GM12873 (cell line): ENCODE measurements at regions not wholly inside any gene's neighbourhood (a gene's known extent, or its start where the extent isn't known, plus 50 kb on each side); places are given as distances from the start of the nearest gene placed in this dataset.

Experiments used
- TF ChIP-seq, protein P1 (sequence below): IDR thresholded peaks from 2 replicates; pipeline ENCODE4 v1.5.1; 2012; ENCODE audit warnings: low read depth, mild to moderate bottlenecking, moderate library complexity, low read length, control low read depth; ENCODE audit not compliant: insufficient read depth; ENCODE audit errors: missing control alignments

DNA sequence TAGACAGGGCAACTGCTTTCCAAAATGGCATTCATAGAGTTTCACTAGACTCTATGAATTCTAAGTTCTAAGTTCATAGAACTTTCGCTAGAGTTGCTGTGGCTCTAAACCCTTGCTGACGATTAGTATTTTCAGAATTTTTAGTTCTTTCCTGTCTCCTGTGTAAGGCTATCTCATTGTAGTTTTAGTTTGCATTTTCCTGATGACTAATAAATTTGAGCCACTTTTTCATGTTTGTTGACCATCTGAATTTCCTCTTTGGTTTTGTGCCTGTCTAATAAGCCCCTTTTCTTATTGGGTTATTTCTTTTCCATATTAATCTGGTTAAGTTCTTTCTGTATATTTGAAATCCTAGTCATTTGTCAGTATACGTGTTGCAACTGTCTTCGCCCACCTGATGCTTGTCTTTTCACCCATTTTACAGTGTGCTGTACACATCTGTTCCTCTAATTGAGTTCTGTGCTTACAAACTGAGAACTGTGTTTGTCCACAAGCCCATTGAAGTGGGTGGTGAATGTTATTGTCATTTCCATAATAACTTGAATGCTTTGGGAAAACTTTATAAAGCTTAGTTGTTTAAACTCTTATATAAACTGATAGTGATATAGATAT is 177.7 kb upstream of the CDYL start:
- TF ChIP-seq, protein P1, sequence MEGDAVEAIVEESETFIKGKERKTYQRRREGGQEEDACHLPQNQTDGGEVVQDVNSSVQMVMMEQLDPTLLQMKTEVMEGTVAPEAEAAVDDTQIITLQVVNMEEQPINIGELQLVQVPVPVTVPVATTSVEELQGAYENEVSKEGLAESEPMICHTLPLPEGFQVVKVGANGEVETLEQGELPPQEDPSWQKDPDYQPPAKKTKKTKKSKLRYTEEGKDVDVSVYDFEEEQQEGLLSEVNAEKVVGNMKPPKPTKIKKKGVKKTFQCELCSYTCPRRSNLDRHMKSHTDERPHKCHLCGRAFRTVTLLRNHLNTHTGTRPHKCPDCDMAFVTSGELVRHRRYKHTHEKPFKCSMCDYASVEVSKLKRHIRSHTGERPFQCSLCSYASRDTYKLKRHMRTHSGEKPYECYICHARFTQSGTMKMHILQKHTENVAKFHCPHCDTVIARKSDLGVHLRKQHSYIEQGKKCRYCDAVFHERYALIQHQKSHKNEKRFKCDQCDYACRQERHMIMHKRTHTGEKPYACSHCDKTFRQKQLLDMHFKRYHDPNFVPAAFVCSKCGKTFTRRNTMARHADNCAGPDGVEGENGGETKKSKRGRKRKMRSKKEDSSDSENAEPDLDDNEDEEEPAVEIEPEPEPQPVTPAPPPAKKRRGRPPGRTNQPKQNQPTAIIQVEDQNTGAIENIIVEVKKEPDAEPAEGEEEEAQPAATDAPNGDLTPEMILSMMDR: no peak

DNA sequence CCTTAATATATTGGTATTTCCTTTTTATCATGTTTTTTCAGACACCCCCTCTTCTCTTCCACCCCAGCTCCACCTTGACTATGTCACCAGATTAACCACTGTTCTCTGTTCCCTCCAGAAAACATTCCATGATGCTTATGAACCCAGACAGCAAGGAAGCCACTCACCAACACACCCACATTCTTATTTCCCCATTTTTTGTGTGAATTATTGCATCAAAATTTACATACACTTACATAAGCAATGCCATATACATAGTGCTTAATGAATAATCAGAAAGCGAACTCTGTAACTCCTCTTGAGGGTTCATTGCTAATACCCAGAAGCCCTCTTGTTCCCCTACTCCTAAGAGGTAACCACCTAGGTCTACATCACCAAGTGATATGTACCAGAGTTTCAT is 182.3 kb upstream of the CDYL start:
- TF ChIP-seq, protein P1: no peak

DNA sequence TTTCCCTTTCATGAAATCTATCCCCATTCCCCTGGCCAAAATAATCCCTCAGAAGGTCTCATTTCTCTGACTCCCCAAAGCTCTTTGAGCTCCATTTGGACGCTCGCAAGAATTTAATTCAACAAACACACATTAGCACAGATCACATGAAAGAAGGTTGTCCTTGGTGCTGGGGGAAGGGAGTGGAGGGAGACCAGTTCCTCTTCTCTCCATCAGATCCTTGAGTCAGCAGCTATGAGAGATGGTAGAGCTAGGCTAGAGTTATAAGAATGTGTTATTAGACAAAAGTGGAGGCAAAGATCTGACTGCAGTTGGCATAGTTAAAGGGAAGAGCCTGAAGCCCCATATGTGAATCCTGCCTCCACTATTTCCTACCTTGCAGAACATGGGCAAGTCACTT is 184.2 kb upstream of the CDYL start:
- TF ChIP-seq, protein P1: no peak

DNA sequence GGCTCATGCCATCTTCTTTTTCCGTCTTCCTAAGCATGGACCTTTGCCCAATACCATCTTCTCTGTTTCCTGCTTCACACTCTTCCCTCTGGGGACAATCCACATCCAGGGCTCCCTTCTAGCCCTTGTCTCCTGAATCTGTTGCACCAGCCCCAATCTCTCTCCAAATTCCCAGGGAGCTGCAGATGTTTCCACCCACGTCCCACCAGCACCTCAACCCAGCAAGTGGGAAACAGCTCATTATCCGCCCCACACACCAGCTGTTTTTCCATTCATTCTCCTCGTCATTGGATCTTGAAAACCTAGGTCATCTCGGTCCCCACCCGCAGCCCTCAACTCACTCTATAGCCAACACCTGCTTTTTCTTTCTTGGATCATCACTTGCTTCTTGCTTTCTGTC is 185.0 kb upstream of the CDYL start:
- TF ChIP-seq, protein P1: no peak

DNA sequence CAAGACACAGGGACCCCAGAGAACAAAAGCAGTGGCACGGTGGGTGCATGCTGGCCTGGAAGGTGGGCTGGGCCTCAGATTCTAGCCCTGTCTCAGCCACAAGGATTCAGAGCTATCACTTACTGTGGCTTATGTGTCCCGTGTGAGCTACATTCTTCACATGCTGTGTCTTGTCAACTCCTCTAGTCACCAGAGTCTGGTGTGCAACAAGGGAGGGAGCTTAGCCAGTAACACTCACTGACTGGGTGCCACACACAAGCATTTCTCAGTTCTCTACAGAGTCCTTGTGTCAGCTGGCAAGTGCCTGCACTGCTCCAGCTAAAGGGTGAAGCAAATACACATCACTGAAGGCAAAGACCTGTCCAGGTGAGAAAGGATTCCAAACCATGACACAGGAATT is 186.9 kb upstream of the CDYL start:
- TF ChIP-seq, protein P1: no peak

DNA sequence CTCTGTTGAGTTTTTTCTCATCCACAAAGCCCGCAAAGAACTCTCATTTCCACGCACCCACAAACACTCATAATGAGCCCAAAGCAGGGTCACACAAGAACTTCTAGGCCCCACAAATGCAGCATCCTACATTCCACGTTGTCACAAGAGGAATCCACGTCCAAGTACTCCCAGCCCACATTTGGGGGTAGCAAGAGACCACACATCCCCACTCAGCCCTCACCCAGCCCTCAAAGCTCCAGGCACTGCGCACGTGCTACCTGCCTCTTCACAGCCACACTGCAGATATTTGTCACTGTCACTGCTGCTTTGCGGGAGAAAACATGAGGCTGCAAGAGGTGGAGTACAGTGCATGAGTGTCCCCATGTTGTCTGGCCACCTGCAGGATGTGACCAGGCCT is 187.6 kb upstream of the CDYL start:
- TF ChIP-seq, protein P1: no peak

DNA sequence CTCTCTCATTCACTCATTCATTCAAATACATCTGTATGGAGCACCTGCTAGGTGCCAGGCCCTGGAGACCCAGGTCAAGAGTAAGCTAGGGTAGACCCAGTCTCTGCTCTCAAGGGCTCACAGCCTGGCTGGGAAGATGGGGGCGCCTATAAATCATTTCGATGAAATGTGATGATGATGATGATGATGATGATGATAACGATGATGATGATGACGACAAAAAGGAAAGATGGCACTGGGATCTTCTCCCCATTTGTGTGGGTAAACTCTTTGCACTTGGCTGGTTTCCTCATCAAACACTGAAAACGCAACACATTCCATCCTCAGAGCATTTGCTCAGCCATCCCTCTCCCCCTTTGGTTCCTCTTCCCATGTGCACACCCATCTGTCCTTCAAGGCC is 188.0 kb upstream of the CDYL start:
- TF ChIP-seq, protein P1: no peak
